Endothelial cell of umbilical vein (primary cell): ENCODE measurements at regions not wholly inside any gene's neighbourhood (a gene's known extent, or its start where the extent isn't known, plus 50 kb on each side); places are given as distances from the start of the nearest gene placed in this dataset.

Experiments
- EZH2 ChIP-seq: IDR thresholded peaks from 2 replicates; pipeline ENCODE4 v1.6.1; 2012; ENCODE audit warnings: borderline replicate concordance, low read depth, mild to moderate bottlenecking, moderate library complexity, low read length, inconsistent platforms; ENCODE audit not compliant: severe bottlenecking
- FOS ChIP-seq: IDR thresholded peaks from 2 replicates; pipeline ENCODE4 v1.6.1; 2011; ENCODE audit warnings: mild to moderate bottlenecking, low read length, moderate library complexity, borderline replicate concordance; ENCODE audit not compliant: insufficient read depth
- MYC ChIP-seq: IDR thresholded peaks from one replicate; pipeline ENCODE4 v1.6.1; 2011; ENCODE audit warnings: mild to moderate bottlenecking, low read depth, low read length
- POLR2A ChIP-seq: IDR thresholded peaks from 2 replicates; pipeline ENCODE4 v1.6.1; 2012; ENCODE audit warnings: low read depth, mild to moderate bottlenecking, control low read depth, low read length
- POLR2AphosphoS5 ChIP-seq: IDR thresholded peaks from 2 replicates; pipeline ENCODE4 v1.6.1; 2012; ENCODE audit warnings: low read depth, mild to moderate bottlenecking, control low read depth, low read length, moderate library complexity; ENCODE audit not compliant: insufficient read depth
- TF ChIP-seq, protein P1 (sequence below), 2 donors: IDR thresholded peaks; 1 replicate in 1 of 2; 2 replicates in 1 of 2; pipeline ENCODE4 v1.5.1; 2011; ENCODE audit warnings: low read length in 2 of 2, mild to moderate bottlenecking in 2 of 2, moderate library complexity in 2 of 2, control low read depth in 1 of 2, inconsistent platforms in 1 of 2, low read depth in 1 of 2; ENCODE audit not compliant: insufficient read depth in 1 of 2; ENCODE audit errors: extremely low read depth in 1 of 2
- TF ChIP-seq, protein P2 (sequence below): IDR thresholded peaks from 2 replicates; pipeline ENCODE4 v1.6.1; 2011; ENCODE audit not compliant: insufficient read depth, insufficient read length

DNA sequence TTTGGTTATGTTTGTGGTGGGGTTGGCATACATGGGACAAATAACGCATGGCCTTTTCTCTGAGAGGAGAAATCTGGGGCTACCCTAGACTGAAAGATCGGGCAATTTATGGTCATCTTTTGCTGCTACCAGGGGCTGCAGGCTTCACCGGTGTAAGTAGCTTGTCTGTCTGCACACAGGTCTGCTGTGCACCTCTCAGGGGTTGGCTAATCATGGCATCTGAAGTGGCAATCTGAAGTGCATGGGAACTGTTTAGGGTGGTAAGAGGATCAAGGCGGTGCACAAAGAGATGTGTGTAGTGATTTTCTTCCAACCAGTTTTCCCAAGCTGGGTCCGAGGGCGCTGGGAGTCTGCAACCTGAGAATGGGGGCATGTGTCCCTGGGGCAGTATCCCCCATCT, 141.3 kb downstream of the EMP1 start:
- TF ChIP-seq POLR2A, result no peak
- no peak for TF ChIP-seq EZH2
- TF ChIP-seq, protein P1, sequence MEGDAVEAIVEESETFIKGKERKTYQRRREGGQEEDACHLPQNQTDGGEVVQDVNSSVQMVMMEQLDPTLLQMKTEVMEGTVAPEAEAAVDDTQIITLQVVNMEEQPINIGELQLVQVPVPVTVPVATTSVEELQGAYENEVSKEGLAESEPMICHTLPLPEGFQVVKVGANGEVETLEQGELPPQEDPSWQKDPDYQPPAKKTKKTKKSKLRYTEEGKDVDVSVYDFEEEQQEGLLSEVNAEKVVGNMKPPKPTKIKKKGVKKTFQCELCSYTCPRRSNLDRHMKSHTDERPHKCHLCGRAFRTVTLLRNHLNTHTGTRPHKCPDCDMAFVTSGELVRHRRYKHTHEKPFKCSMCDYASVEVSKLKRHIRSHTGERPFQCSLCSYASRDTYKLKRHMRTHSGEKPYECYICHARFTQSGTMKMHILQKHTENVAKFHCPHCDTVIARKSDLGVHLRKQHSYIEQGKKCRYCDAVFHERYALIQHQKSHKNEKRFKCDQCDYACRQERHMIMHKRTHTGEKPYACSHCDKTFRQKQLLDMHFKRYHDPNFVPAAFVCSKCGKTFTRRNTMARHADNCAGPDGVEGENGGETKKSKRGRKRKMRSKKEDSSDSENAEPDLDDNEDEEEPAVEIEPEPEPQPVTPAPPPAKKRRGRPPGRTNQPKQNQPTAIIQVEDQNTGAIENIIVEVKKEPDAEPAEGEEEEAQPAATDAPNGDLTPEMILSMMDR (IDR thresholded peaks at IDR 0.05; ENCODE audit: extremely low read depth in 1 of 2, insufficient read depth in 1 of 2, low read depth in 1 of 2, low read length in 2 of 2), result no peak
- TF ChIP-seq FOS, result no peak
- TF ChIP-seq POLR2AphosphoS5, result no peak
- TF ChIP-seq, protein P2, sequence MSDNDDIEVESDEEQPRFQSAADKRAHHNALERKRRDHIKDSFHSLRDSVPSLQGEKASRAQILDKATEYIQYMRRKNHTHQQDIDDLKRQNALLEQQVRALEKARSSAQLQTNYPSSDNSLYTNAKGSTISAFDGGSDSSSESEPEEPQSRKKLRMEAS, result no peak
- TF ChIP-seq MYC, result no peak
